ENCODE measurements at regions not wholly inside any gene's neighbourhood (a gene's known extent, or its start where the extent isn't known, plus 50 kb on each side); places are given as distances from the start of the nearest gene placed in this dataset.

- H3K4me3 ChIP-seq (ENCODE audit: low read length), result no peak overlapping the region
- no peak for TF ChIP-seq RAD21 (conservative IDR thresholded peaks at IDR 0.05)
- no peak for TF ChIP-seq CTCF (IDR thresholded peaks at IDR 0.05; ENCODE audit: poor library complexity, severe bottlenecking)
- no peak for TF ChIP-seq REST (IDR thresholded peaks at IDR 0.05; ENCODE audit: borderline replicate concordance)
- no peak for TF ChIP-seq SMC3 (conservative IDR thresholded peaks at IDR 0.05; ENCODE audit: poor library complexity)
- TF ChIP-seq MXI1 (conservative IDR thresholded peaks at IDR 0.05; ENCODE audit: poor library complexity, severe bottlenecking), result no peak
- TF ChIP-seq POLR2AphosphoS5 (IDR thresholded peaks at IDR 0.05), result no peak
- H3K9ac ChIP-seq (ENCODE audit: low read length), result no peak overlapping the region
- H3K4me2 ChIP-seq (ENCODE audit: low read length), result no peak overlapping the region
- H3K27me3 ChIP-seq (ENCODE audit: insufficient read depth, low read depth, low read length), result no peaks in the 10 kb centered on the region
- H3F3A ChIP-seq (ENCODE audit: insufficient read depth, low read length, poor library complexity, severe bottlenecking), result no peaks in the 10 kb centered on the region
- H2AFZ ChIP-seq (ENCODE audit: low read depth, low read length), result no peak overlapping the region
- no peaks in the 10 kb centered on the region for H3K36me3 ChIP-seq (ENCODE audit: insufficient read depth, low read length)
- no peaks in the 10 kb centered on the region for H4K20me1 ChIP-seq (ENCODE audit: insufficient read depth)
- no peak overlapping the region for H3K27ac ChIP-seq (ENCODE audit: low read length)
- H3K9me3 ChIP-seq (ENCODE audit: low read length), result no peaks in the 10 kb centered on the region
- H3K9me2 ChIP-seq (ENCODE audit: insufficient read depth, low read length), result no peaks in the 10 kb centered on the region
- H3K79me2 ChIP-seq (replicated peaks; ENCODE audit: insufficient read depth, low read length), result no peaks in the 10 kb centered on the region
Observed at GRCh38 chr9:118316831-118317343, 612.7 kb downstream of the TLR4 start.

- TF ChIP-seq CTCF (IDR thresholded peaks at IDR 0.05; ENCODE audit: poor library complexity, severe bottlenecking) (no peak), MXI1 (conservative IDR thresholded peaks at IDR 0.05; ENCODE audit: poor library complexity, severe bottlenecking) (no peak), EP300 (conservative IDR thresholded peaks at IDR 0.05; ENCODE audit: poor library complexity, severe bottlenecking) (no peak), POLR2AphosphoS5 (IDR thresholded peaks at IDR 0.05) (no peak), SMC3 (conservative IDR thresholded peaks at IDR 0.05; ENCODE audit: poor library complexity) (no peak), REST (IDR thresholded peaks at IDR 0.05; ENCODE audit: borderline replicate concordance) (no peak), EZH2 (IDR thresholded peaks at IDR 0.05; ENCODE audit: borderline replicate concordance, insufficient read depth, low read length, poor library complexity, severe bottlenecking) (no peak), TAF1 (IDR thresholded peaks at IDR 0.05; ENCODE audit: low read depth) (no peak), RAD21 (conservative IDR thresholded peaks at IDR 0.05) (no peak)
- Histone ChIP-seq H4K20me1 (ENCODE audit: insufficient read depth) (no peaks in the 10 kb centered on the region), H3K27ac (ENCODE audit: low read length) (no peak overlapping the region)
Observed at GRCh38 chr9:118318770-118319431, 614.7 kb downstream of the TLR4 start.

More at GRCh38 chr9:118318770-118319431, 614.7 kb downstream of the TLR4 start:
- no peak overlapping the region for H3K4me2 ChIP-seq (ENCODE audit: low read length)
- no peak overlapping the region for H2AFZ ChIP-seq (ENCODE audit: low read depth, low read length)
- no peak overlapping the region for H3K4me3 ChIP-seq (ENCODE audit: low read length)
- no peaks in the 10 kb centered on the region for H3F3A ChIP-seq (ENCODE audit: insufficient read depth, low read length, poor library complexity, severe bottlenecking)
- H3K36me3 ChIP-seq (ENCODE audit: insufficient read depth, low read length), result no peaks in the 10 kb centered on the region
- H3K79me2 ChIP-seq (replicated peaks; ENCODE audit: insufficient read depth, low read length), result no peaks in the 10 kb centered on the region
- H3K9me2 ChIP-seq (ENCODE audit: insufficient read depth, low read length), result no peaks in the 10 kb centered on the region
- H3K27me3 ChIP-seq (ENCODE audit: insufficient read depth, low read depth, low read length), result no peaks in the 10 kb centered on the region
- H3K9ac ChIP-seq (ENCODE audit: low read length), result no peak overlapping the region
- no peaks in the 10 kb centered on the region for H3K9me3 ChIP-seq (ENCODE audit: low read length)

All from neural cell (in vitro differentiated cells).